NCI-H510A treated with DMSO at 0.1 percent for 48 hours (cell line): ENCODE measurements at regions not wholly inside any gene's neighbourhood (a gene's known extent, or its start where the extent isn't known, plus 50 kb on each side); places are given as distances from the start of the nearest gene placed in this dataset.

Source experiments
- DNase-seq: peaks from one replicate; lab custom pipeline; 2025; lab: John Stamatoyannopoulos, UW

DNA sequence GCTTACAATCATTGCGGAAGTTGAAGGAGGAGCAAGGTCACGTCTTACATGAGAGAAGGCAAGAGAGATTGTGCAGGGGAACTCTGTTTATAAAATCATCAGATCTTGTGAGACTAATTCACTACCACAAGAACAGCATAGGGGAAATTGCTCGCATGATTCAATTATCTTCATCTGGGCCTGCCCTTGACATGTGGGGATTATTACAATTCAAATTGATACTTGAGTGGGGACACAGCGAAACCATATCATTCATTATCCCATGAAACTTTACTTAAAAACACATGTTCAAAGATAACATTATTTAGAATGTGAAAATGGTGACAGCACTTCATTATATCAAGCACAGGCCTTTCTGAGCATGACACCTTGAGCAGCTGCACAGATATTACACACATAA lies 1087.8 kb downstream of the C4orf33 start:
- DNase-seq, result no peak

DNA sequence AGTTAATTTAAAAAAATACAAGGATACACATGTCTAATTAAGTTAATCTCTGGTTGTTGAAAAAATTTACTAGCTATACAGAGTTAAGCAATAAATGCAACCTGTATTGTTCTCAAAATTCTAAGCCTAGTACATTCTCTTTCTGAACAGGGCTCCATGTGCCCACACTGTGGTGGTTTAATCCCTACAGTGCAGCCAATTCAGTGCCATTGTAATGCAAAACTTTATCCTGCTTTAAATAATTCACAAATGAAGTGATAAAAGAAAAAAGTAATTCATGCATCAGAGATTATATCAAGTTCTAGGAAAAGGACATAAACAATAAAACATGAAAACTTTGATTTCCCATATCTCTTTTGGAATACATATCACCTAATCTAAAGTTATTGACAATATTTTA lies 1089.2 kb downstream of the C4orf33 start:
- no peak for DNase-seq

DNA sequence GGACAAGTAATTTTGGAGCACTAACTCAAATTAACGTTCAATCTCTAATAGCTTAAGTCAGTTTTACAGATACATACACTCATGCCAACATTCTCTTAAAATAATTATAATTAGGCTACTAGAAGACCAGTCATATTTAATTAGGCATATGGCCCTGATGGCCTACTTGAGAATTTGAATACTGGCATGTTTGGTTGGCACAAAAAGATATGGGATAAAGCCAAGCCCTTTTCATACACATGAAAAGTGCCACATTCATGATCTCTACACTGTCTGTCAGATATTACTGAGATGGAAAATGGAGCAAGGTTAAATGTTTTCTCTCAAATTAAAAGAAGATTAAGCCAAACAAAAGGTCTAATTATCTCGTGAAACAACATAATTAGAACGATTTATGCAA lies 1091.0 kb downstream of the C4orf33 start:
- DNase-seq, result no peak

DNA sequence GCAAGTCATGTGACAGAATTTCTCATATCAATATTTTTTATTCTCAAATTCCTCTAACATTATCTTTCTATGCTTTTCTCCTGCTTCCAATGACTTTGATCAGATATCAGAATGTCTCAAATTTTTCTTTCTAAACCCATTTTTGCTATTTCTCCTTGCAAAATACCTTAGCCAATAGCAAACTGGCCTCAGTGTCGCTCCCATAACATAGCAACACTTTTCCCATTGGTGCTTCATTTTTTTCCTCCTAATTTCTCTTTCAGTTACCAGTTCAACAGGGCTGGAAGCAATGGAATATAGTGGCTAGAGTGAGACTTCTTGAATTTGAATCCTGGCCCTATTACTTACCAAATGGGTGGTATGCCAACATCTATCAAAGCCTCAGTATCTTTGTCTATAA lies 1091.6 kb downstream of the C4orf33 start:
- no peak for DNase-seq

DNA sequence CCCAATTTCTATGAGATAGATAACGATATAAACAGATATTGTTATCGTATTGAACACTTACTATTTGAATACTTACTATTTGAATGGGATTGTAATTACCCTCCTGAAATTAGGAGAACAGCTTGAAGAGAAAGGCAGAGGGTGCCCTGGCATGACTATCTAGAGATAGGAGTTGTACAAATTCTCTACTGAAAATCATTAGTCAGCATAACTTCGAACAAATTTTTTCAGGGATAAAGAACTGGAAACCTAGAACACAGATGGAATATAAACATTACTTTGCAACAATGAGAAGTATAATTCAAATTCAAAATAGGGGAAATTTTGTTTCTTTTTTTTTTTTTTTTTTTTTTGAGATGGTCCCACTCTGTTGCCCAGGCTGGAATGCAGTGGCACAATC lies 1096.8 kb downstream of the C4orf33 start:
- DNase-seq, result no peak

DNA sequence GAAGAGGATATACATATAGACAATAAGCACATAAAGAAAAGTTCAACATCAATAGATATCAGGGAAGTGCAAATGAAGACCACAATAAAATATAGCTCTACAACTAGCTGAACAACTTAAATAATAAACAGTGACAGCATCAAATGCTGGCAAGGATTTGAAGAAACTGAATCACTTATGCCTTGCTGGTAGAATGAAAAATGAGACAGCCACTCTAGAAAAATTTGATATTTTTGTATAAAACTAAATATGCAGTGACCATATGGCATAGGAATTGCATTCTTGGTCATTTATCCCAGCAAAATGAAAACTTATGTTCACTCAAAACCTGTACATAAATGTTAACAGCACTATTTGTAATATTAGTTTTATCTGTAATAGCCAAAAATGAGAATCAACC lies 1102.0 kb downstream of the C4orf33 start:
- peak; percentile 50 for DNase-seq

DNA sequence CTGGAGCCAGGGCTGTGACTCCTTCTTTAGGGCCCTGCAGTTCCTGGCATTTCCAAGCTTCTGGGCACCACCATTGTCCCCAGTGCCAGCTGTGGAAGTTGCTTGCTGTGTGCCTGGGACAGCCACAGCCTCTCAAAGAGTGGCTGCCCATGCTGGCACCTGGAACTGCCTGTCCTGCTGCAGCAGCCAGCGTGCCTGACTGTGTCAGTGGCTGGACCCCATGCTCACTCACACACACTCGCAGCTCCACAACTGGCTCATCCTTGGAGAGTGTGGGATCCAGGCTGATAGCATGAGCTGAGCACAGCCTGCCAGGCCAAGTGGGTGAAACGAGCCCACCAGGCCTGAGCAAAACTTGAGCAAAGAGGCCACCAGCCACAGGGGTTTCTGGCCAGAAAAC lies 1107.6 kb downstream of the C4orf33 start:
- DNase-seq, result no peak

DNA sequence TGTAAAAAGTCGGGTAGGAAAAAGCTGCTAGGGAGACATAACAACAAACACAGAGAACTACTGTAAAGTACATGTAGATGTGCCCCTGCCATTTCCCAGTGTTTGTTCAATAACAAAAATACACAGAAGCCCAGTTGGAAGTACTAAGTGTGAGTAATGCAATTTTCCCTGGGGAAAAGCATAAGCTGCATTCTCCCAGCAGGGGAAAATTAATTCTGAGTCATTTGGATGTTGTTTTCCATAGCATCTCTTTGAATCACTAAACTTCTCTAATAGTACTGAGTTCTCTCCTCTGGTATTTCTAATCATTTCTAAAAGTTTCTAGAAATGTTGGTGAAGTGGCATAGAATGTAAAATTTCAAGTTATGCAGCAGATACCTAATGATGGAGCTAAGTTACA lies 1114.9 kb downstream of the C4orf33 start:
- no peak for DNase-seq

DNA sequence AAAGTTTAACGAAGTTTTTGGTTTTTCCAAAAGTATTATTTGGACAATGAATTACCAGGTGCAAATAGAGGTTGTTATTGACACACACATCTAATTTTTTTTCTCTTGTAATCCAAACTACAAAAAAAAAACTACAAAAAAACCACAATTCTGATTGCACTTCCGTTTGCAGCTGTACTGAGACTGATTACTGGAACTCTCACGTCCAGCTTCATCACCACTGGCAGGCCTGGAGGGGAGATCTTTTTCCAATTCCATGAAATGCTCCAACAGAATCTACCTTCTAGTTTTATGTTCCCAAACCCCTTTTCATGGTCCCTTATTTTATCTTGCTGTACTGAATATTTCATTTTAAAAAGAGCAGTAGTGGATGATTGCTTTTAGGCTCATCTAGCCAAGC lies 1118.3 kb downstream of the C4orf33 start:
- DNase-seq, result no peak

DNA sequence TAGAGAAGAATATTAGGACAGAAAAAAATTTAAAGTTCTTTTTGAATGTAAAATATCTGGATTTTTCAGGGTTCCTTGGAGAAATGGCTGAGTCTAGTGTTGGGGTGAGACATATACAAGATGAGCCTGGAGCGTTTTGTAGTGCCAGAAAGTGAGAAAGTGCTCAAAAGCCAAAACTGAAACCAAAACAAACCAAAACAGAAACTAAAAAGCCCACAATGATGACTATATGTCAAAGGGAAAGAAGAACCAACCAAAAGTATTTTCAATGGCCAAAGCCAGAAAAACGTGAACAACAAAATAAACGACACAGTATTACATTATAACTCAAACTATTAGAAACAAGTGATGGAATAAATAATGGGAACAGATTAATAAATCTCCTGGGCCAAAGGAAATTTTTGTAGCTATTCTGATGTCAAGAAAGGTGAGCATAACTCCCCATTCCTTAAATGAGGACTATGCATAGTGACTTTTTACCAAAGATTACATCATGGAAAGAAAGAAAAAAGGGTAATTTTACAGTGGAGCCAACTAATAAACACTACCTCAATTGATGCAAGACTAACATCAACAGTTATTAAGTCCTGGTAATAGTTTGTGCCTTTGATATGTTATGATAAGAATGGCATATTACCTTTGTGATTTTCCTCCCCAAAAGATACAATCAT lies 1137.6 kb downstream of the C4orf33 start:
- no peak for DNase-seq

DNA sequence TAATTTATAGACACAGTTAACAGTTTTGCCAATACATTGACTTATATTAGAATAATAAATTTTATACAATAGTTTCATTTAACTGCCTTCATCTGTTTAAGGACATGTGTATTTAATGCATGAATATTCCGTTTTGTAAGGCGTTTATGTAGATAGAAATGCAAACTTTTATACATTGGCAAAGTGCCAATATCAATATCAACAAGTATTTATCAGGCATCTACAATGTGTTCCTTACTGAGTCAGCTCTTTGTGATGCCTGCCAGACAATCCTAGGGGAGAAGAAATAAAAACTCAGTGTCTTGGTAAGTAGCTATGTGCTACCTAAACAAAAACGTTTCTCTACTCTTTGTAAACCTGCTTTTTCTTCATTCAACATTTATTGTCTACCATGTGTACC lies 1142.2 kb downstream of the C4orf33 start:
- peak; percentile 1 for DNase-seq

DNA sequence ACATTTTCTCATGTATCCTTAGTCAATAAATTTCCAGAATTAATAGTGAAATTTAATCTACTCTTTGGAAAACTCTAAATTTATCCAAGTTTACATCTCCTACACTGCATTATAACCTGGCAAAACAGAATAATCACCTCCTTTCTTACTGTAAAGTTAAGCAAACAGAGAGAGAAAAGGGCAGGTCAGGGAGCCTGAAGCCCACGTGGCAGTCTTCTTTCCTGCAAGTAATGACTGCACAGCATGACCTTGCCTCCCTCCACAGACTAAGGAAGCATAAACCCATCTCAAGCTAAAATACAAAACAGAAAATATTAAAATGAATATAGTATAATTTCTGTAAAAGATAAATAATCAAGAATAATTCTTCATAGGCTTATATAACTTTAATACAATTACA lies 1153.0 kb downstream of the C4orf33 start:
- DNase-seq, result no peak

DNA sequence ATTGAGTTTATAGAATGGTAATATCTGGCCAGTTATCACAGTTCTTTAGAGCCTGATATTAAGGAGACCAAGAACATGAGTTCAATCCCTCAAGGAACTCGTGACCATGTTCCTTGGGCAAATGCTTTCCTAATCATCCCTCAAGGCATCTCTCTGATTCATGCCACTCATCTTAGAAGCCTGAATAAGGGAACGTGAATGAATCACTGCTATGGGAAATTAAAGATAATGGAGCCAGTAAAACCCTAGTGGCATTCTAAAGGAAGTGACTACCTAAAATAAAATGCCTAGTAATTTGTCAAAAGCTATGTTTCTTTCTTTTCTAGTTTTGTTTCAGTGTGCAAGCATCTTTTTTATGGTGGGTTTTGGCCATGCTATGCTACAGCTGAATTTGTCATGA lies 1161.3 kb downstream of the C4orf33 start:
- no peak for DNase-seq

DNA sequence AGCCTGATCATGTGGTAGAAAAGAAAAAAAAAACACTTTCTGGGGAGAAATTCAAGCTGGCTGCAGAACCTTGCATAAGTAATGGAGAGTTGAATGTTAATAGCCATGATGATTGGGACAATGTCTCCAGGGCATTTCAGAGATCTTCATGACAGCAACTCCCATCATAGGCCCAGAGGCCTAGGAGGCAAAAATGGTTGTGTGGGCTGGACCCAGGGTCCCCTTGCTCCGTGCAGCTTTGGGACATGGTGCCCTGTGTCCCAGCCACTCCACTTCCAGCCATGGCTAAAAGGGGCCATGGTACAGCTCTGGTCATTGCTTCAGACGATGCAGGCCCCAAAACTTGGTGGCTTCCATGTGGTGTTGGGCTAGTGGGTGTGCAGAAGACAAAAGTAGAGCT lies 1170.9 kb downstream of the C4orf33 start:
- no peak for DNase-seq

DNA sequence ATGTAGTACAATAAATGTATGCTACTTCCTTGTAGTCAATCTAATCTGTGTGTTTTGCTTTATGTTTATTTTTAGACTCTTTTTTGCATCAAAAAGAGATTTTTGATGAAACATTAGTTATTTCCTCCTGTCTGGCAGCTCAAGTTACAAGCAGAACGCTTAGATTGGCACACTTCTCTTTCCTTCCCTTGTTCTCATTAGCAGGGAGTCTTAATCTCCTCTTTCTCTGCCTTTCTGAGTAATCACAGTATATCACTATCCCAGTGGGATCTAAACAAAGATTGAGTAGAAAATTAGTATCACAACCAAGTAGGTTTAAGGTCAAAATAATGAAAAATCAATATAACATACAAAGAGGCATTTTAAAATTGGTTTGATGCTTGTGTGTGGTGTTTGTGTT lies 1192.6 kb downstream of the C4orf33 start:
- no peak for DNase-seq

DNA sequence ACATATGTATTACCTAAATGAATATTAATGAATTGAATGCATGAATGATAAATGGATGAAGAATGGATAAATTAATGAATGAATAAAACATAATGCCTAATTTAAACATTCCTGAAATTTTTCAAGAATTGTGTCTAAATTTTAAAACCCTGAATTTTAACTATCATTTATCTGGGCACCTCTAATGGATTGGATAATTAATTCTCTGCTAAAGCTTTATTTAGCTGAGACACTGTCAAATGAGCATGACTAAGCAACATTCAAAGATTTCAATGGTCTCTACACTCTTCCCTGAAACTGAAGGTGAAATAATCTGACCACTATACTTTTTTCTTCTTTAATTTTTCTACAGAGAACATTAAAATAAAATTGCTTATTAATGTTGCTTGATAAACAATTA lies 1197.7 kb downstream of the C4orf33 start:
- no peak for DNase-seq

DNA sequence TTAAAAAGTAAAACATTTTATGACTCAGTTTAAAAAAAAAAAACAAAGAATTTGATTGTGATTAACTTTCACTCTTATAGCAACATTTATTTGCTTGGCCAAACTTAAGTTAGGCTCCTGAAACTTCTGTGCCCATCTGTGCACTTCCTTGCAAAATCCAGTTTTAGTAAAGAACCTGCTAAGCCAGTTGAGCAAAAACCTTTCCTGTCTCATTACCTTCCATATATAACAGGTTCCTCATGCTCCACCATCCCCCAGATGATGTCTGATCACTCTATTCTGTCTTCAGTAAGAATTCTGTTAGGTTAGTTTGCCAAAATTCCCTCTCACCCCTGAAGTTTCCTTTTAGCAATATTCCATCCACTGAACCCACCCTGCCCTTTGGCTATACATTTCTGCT lies 1200.5 kb downstream of the C4orf33 start:
- DNase-seq, result no peak

DNA sequence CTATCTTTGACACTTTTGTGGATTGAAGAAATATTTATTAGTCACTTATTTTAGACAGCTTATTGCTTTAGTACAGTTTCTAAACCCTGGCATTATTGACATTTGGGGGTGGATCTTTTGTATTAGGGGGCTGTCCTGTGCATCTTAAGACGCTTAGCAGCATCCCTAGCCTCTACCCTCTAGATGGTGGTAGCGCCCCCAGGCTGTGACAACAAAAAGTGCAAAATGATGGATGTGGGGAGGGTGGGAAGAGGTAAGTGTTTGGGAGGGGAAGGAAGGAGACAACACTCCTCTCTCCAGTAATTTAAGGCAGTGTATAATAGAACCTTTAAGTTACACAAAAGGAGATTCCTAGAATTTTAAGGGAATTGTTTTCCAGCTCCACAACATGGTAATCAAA lies 1210.6 kb downstream of the C4orf33 start:
- no peak for DNase-seq

DNA sequence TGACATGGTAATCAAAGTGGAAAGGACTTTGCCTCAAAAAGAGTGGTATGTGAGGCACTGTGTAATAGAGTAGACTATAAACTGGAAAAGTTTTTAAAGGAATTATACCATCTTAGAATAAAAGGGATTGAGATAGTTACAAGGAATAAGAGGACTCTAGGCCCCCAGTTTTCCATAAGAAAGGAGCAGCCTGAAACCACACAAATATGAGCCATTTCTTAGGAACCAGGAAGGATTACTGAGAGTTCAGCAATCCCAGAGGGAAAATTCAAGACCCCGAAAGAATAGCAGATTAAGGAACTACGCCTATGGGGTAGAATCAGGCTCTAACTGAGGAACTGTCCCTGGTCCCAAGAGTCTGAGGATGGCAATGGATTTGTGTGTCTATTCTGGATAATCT lies 1213.3 kb downstream of the C4orf33 start:
- DNase-seq, result no peak

DNA sequence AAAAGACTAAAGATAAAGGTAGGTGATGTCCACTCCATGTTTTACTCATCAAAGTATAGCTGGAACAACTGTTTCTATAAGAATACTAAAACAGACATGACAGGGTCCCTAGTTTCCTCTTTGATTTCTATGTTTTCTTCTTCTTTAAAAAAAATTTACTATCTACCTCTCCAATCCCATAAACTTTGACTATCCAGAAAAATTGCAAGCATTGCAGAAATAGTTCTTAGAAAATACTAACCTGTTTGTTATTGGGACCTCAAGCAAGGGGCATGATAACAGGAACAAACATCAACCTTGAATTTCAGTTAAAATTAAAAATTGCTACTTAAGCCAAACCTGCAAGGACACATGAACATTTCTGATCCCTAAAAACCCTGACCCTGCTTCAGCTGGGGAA lies 1226.5 kb downstream of the C4orf33 start:
- no peak for DNase-seq

DNA sequence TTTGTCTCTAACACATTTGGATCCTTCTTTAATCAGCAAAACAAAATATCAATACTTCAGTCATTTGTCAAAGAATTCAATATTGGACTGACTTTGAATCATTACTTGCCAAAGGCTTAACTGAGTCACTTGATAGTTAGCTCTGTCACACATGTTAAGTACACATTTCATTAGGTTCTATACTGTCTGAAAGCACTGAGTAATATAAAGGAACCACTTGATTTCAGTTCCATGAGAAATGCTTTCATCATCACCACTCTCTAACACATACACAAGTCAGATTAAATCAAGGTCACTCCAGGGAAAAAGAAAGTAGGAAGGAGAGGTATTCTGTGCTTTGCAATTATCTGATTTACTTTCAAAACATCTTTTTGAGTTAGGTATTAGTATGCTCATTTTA lies 1233.1 kb downstream of the C4orf33 start:
- DNase-seq, result no peak

DNA sequence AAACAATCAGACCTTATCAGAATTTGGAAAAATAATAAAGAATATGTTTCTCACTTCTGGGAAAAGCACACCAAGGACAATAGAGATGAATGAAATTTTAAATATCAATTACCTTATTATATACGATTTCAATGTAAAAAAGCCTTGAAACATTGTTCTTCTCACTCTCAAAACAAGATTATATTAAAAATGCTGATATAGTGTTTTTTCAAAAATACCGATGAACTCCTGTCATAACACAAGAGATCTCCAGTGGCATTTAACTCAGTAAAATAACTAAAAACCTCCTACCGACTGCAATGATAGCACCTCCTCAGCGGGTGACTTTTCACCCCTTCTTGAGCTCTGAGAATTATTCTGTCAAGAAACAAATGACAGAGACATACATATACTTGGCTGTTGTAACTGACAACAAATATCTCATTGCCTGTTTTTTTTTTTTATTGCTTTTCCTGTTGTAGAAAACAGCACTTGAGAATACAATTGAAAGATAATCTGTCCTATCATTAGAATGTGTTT lies 1237.3 kb downstream of the C4orf33 start:
- DNase-seq, result no peak

DNA sequence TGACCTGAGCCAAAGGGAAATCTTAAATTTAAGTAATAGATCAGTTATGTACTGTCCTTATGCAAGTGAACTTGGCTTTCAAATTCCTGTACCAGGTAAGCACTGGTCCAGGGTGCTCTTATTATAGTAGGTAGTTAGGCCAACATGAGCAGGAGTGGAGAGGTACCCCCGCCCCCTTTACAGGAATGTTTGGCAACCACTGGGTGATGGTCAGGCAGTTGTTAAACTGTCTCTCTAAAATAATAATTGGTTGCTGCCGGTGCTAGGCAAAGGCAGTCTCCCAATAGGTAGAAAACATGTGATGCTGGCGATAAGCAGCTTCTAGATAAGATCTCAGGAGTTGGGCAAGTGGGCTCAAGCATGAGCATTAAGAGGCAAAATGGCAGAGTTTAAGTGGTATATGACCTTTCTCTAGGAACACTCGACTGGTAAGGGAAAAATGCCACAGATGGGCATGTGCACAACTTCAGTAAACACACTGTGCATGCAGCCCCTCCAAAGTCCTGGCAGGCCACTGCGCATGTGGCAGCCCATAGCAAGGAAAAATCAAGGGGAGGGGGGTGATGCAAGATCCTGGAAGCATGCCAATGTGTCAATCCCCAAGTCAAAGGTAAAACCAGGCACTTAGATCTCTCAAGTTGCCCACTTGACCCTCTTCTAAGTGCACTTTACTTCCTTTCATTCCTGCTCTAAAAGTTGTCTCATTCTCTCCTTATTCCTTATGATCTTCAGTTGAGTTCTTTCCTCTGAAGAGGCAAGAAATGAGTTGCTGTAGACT lies 1239.7 kb downstream of the C4orf33 start:
- peak; percentile 8 for DNase-seq
